GM12878 (cell line): ENCODE measurements at regions not wholly inside any gene's neighbourhood (a gene's known extent, or its start where the extent isn't known, plus 50 kb on each side); places are given as distances from the start of the nearest gene placed in this dataset.

Experiments used
- ATAC-seq: fragments of 200-7000 bp; cut with Tn5 transposase; 3 replicates; pipeline ENCODE4 v1.9.1; 2020; ENCODE audit warnings: mild to moderate bottlenecking, moderate library complexity
- BruUV-seq: library from RNA; stranded (reverse); fragments of 400-500 nt; replicated peaks from 2 replicates; lab custom pipeline; 2021; lab: Mats Ljungman, UMichigan
- CTCF ChIA-PET: fragments of 300-600 bp; sonication (Branson Sonifier 250); formaldehyde crosslinking; extraction: SDS; loops from one replicate; lab custom pipeline; 2021; ENCODE audit warnings: inconsistent platforms; lab: Yijun Ruan, JAX
- POLR2A ChIA-PET: fragments of 350-600 bp; formaldehyde crosslinking; extraction: SDS; loops from one replicate; lab custom pipeline; 2021; ENCODE audit warnings: inconsistent platforms; lab: Charles Lee
- RAD21 ChIA-PET: fragments of 300-600 bp; sonication (Branson Sonifier 250); formaldehyde crosslinking; loops from one replicate; lab custom pipeline; 2023; ENCODE audit warnings: antibody characterized with exemption; ENCODE audit not compliant: unreplicated experiment; lab: Charles Lee
- SMC1A ChIA-PET: fragments of 300-600 bp; sonication (Branson Sonifier 250); formaldehyde crosslinking; loops from one replicate; lab custom pipeline; 2023; ENCODE audit not compliant: unreplicated experiment, uncharacterized antibody; lab: Charles Lee
- DNase-seq: peaks from one replicate; pipeline ENCODE4 v3.0.0-alpha.2; 2011; ENCODE audit warnings: low read depth, low spot score
- FAIRE-seq: peaks from 3 replicates; lab custom pipeline; 2011; peaks lifted over from hg19 to GRCh38; lab: Jason Lieb, UNC
- H2AFZ ChIP-seq: 2 replicates; pipeline ENCODE4 v1.6.0; 2011; ENCODE audit warnings: low read depth, low read length, control low read depth; ENCODE audit not compliant: control insufficient read depth
- H3K27ac ChIP-seq: 2 replicates; pipeline ENCODE4 v1.5.1; 2011; ENCODE audit warnings: control low read depth; ENCODE audit not compliant: control insufficient read depth, insufficient read depth
- H3K27me3 ChIP-seq, 2 experiments: replicated peaks in 1 of 2; 2 replicates each; pipeline versions ENCODE4 v1.6.0 to v1.6.1; 2011; ENCODE audit warnings: low read length in 1 of 2; ENCODE audit not compliant: control insufficient read depth in 2 of 2, insufficient read depth in 2 of 2
- H3K36me3 ChIP-seq, 2 experiments: 2 replicates each; pipeline ENCODE4 v1.5.1; 2011; ENCODE audit warnings: low read length in 1 of 2; ENCODE audit not compliant: control insufficient read depth in 2 of 2, insufficient read depth in 2 of 2
- H3K4me1 ChIP-seq: 2 replicates; pipeline ENCODE4 v1.6.1; 2011; ENCODE audit warnings: mild to moderate bottlenecking, low read length, moderate library complexity, mixed read lengths; ENCODE audit not compliant: control insufficient read depth, insufficient read depth
- H3K4me2 ChIP-seq: 2 replicates; pipeline ENCODE4 v1.6.0; 2011; ENCODE audit warnings: control low read depth; ENCODE audit not compliant: control insufficient read depth, insufficient read depth
- H3K4me3 ChIP-seq: fragments of 200-600 bp; sonication (generic); 2 replicates; pipeline ENCODE4 v1.5.1; 2016
- H3K79me2 ChIP-seq: 2 replicates; pipeline ENCODE4 v1.6.0; 2011; ENCODE audit warnings: low read length; ENCODE audit not compliant: control insufficient read depth, insufficient read depth
- H3K9ac ChIP-seq: 2 replicates; pipeline ENCODE4 v1.8.0; 2011; ENCODE audit warnings: low read length, control low read depth, mixed read lengths; ENCODE audit not compliant: control insufficient read depth, insufficient read depth
- H3K9me3 ChIP-seq: replicated peaks from 3 replicates; pipeline ENCODE4 v1.5.1; 2011; ENCODE audit warnings: mild to moderate bottlenecking, low read length; ENCODE audit not compliant: control insufficient read depth, insufficient read depth
- H4K20me1 ChIP-seq: 2 replicates; pipeline ENCODE4 v1.6.0; 2011; ENCODE audit not compliant: control insufficient read depth, insufficient read depth
- BCL11A ChIP-seq: IDR thresholded peaks from 2 replicates; pipeline ENCODE4 v1.6.1; 2011; ENCODE audit warnings: low read depth, low read length
- CREM ChIP-seq: IDR thresholded peaks from 2 replicates; pipeline ENCODE4 v1.6.1; 2014; ENCODE audit warnings: antibody characterized with exemption, low read depth
- EED ChIP-seq: sonication (generic); IDR thresholded peaks from 2 replicates; pipeline ENCODE4 v1.6.1; 2016; ENCODE audit warnings: antibody characterized with exemption, low read depth
- PAX8 ChIP-seq: fragments of 450-650 bp; IDR thresholded peaks from 2 replicates; pipeline ENCODE4 v1.6.1; 2017; ENCODE audit warnings: mild to moderate bottlenecking, moderate library complexity
- RUNX3 ChIP-seq: IDR thresholded peaks from 2 replicates; pipeline ENCODE4 v1.6.1; 2012; ENCODE audit warnings: low read length, inconsistent platforms
- SMARCA5 ChIP-seq: fragments of 450-650 bp; IDR thresholded peaks from 2 replicates; pipeline ENCODE4 v1.6.1; 2017; ENCODE audit warnings: mild to moderate bottlenecking
- SMC3 ChIP-seq: IDR thresholded peaks from 2 replicates; pipeline ENCODE4 v1.6.1; 2011; ENCODE audit warnings: low read length, improper control_type of control experiment, borderline replicate concordance
- SUZ12 ChIP-seq: fragments of 200-600 bp; sonication (generic); IDR thresholded peaks from one replicate; pipeline ENCODE4 v1.6.1; 2018; ENCODE audit warnings: antibody characterized with exemption, mild to moderate bottlenecking; ENCODE audit not compliant: unreplicated experiment
- TBL1XR1 ChIP-seq: IDR thresholded peaks from 2 replicates; pipeline ENCODE4 v1.6.1; 2012; ENCODE audit warnings: low read depth, low read length, improper control_type of control experiment
- YBX1 ChIP-seq: fragments of 450-650 bp; IDR thresholded peaks from 2 replicates; pipeline ENCODE4 v1.6.1; 2016; ENCODE audit warnings: antibody characterized with exemption
- WGBS: methylation state at CpG from one replicate; pipeline ENCODE4 v1.1.6; 2016; ENCODE audit warnings: low lambda C conversion rate; ENCODE audit not compliant: insufficient replicate concordance, insufficient coverage; ENCODE audit errors: missing lambda C conversion rate; 5-methylcytosine and 5-hydroxymethylcytosine counted together
- in situ Hi-C: fragments of 300-500 bp; cut with MboI; formaldehyde crosslinking; loops from 9 replicates; pipeline ENCODE4 v1.14.3; 2018; ENCODE audit warnings: mixed read lengths
- intact Hi-C: fragments of 100-400 bp; cut with micrococcal nuclease; formaldehyde crosslinking; loops from one replicate; pipeline ENCODE4 v1.14.2; 2022; ENCODE audit not compliant: unreplicated experiment
- TF ChIP-seq, protein P1 (sequence below): fragments of 450-650 bp; formaldehyde crosslinking; IDR thresholded peaks from 2 replicates; pipeline ENCODE4 v1.4.0; 2020; ENCODE audit warnings: mild to moderate bottlenecking, moderate library complexity
- TF ChIP-seq, protein P2 (sequence below): fragments of 450-650 bp; IDR thresholded peaks from 2 replicates; pipeline ENCODE4 v1.6.1; 2018; ENCODE audit warnings: mild to moderate bottlenecking, low read depth, moderate library complexity; ENCODE audit not compliant: partially characterized antibody

DNA sequence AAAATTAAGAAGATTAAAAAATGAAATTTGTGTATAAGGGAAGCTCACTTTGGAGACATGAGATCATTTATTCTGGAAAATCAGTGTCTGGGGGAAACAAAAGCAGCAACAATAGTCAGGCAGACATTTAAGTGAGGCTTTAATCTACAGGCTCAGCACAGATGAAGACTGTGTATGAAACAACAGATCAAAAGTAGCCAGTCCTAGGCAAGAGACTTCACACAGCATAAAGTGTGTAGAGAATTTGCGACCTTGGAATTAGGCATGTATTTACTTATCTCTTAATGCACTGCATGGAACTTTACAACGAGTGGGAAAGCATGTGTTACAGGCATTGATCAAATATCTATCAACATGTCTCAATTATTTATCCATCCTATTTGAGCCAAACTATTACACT lies 1099.9 kb downstream of the PLA2G4A start:
- RAD21 ChIA-PET: interaction anchor here (0.6 to 3.2 kb wide), 25 partner anchors 20 to 854 kb away, joined by 3 to 23 read pairs (median 3); no protein-coding TSS in a partner anchor
- no peak overlapping the region for H3K4me3 ChIP-seq
- no peak overlapping the region for H3K4me2 ChIP-seq
- no peaks in the 10 kb centered on the region for H3K27me3 ChIP-seq
- no peaks in the 10 kb centered on the region for H3K36me3 ChIP-seq
- no peaks in the 10 kb centered on the region for H3K79me2 ChIP-seq
- WGBS: 35% methylated on average over 2 of the region's 2 CpGs
- DNase-seq (no peak), FAIRE-seq (no peak), ATAC-seq (peak; percentile 50)
- intact Hi-C loops: loop anchor here (2.0 to 10.0 kb wide), 3 partner anchors 200 to 456 kb away; no protein-coding TSS in a partner anchor
- no peak for TF ChIP-seq YBX1
- no peak overlapping the region for H3K9ac ChIP-seq
- POLR2A ChIA-PET: no interaction called here
- CTCF ChIA-PET: interaction anchor here (0.6 to 4.0 kb wide), 39 partner anchors 9 to 901 kb away, joined by 3 to 33 read pairs (median 3); no protein-coding TSS in a partner anchor
- H2AFZ ChIP-seq: no peak overlapping the region
- H3K4me1 ChIP-seq: no peaks in the 10 kb centered on the region
- no TSS peak for BruUV-seq
- H4K20me1 ChIP-seq: no peaks in the 10 kb centered on the region
- H3K9me3 ChIP-seq: no peaks in the 10 kb centered on the region
- H3K27ac ChIP-seq: no peak overlapping the region
- in situ Hi-C loops: no loop called here
- SMC1A ChIA-PET: interaction anchor here (0.7 to 4.9 kb wide), 37 partner anchors 11 to 853 kb away, joined by 3 to 45 read pairs (median 4); no protein-coding TSS in a partner anchor

DNA sequence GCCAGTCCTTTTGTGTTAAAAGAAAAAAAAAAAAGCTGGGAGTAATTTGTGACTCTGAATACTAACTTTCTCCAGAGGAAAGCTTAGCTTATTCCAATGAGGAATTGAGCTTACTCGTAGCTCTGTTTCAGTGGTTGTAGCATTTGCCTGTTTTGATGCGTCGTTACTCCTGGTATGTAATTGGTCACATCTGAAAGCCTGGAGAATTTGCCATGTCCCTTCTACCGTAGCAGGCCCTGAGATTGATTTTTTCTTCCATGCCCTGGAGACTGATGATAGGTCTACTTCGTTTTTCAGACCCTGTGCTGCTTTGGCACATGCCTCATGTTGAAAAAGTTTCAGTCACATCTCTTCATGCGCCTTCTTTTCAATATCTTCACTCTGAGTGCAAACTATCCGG lies 1103.0 kb downstream of the PLA2G4A start:
- Histone ChIP-seq H4K20me1 (no peaks in the 10 kb centered on the region), H3K27ac (no peak overlapping the region), H3K9ac (no peak overlapping the region), H3K4me3 (no peak overlapping the region), H3K4me1 (no peaks in the 10 kb centered on the region), H3K36me3 (no peaks in the 10 kb centered on the region), H3K9me3 (no peaks in the 10 kb centered on the region; the same call in 2 of the 3 replicates), H3K27me3 (no peaks in the 10 kb centered on the region), H3K4me2 (no peak overlapping the region), H3K79me2 (no peaks in the 10 kb centered on the region), H2AFZ (no peak overlapping the region)
- ChIA-PET SMC1A (interaction anchor here (0.6 to 1.0 kb wide), 4 partner anchors 31 to 880 kb away, joined by 3 to 4 read pairs (median 3); no protein-coding TSS in a partner anchor), CTCF (interaction anchor here (0.6 to 1.2 kb wide), 2 partner anchors 52 to 880 kb away, joined by 4 read pairs; no protein-coding TSS in a partner anchor), POLR2A (no interaction called here), RAD21 (no interaction called here)
- BruUV-seq: no TSS peak
- DNase-seq (no peak), FAIRE-seq (no peak), ATAC-seq (no peak)
- intact Hi-C loops (loop anchor here (5.0 kb wide), 1 partner anchor 879 kb away; no protein-coding TSS in a partner anchor), in situ Hi-C loops (no loop called here)
- WGBS: 40% methylated on average over 7 of the region's 7 CpGs
- no peak for TF ChIP-seq SMARCA5
- TF ChIP-seq BCL11A: no peak
- no peak for TF ChIP-seq RUNX3
- TF ChIP-seq, protein P1, sequence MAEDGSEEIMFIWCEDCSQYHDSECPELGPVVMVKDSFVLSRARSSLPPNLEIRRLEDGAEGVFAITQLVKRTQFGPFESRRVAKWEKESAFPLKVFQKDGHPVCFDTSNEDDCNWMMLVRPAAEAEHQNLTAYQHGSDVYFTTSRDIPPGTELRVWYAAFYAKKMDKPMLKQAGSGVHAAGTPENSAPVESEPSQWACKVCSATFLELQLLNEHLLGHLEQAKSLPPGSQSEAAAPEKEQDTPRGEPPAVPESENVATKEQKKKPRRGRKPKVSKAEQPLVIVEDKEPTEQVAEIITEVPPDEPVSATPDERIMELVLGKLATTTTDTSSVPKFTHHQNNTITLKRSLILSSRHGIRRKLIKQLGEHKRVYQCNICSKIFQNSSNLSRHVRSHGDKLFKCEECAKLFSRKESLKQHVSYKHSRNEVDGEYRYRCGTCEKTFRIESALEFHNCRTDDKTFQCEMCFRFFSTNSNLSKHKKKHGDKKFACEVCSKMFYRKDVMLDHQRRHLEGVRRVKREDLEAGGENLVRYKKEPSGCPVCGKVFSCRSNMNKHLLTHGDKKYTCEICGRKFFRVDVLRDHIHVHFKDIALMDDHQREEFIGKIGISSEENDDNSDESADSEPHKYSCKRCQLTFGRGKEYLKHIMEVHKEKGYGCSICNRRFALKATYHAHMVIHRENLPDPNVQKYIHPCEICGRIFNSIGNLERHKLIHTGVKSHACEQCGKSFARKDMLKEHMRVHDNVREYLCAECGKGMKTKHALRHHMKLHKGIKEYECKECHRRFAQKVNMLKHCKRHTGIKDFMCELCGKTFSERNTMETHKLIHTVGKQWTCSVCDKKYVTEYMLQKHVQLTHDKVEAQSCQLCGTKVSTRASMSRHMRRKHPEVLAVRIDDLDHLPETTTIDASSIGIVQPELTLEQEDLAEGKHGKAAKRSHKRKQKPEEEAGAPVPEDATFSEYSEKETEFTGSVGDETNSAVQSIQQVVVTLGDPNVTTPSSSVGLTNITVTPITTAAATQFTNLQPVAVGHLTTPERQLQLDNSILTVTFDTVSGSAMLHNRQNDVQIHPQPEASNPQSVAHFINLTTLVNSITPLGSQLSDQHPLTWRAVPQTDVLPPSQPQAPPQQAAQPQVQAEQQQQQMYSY (CRISPR knock-in tag): no peak
- no peak for TF ChIP-seq CREM
- no peak for TF ChIP-seq PAX8
- no peak for TF ChIP-seq SMC3
- TF ChIP-seq SUZ12: no peak
- TF ChIP-seq EED: no peak
- TF ChIP-seq, protein P2, sequence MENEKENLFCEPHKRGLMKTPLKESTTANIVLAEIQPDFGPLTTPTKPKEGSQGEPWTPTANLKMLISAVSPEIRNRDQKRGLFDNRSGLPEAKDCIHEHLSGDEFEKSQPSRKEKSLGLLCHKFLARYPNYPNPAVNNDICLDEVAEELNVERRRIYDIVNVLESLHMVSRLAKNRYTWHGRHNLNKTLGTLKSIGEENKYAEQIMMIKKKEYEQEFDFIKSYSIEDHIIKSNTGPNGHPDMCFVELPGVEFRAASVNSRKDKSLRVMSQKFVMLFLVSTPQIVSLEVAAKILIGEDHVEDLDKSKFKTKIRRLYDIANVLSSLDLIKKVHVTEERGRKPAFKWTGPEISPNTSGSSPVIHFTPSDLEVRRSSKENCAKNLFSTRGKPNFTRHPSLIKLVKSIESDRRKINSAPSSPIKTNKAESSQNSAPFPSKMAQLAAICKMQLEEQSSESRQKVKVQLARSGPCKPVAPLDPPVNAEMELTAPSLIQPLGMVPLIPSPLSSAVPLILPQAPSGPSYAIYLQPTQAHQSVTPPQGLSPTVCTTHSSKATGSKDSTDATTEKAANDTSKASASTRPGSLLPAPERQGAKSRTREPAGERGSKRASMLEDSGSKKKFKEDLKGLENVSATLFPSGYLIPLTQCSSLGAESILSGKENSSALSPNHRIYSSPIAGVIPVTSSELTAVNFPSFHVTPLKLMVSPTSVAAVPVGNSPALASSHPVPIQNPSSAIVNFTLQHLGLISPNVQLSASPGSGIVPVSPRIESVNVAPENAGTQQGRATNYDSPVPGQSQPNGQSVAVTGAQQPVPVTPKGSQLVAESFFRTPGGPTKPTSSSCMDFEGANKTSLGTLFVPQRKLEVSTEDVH: no peak
- no peak for TF ChIP-seq TBL1XR1
